ENCODE measurements at regions not wholly inside any gene's neighbourhood (a gene's known extent, or its start where the extent isn't known, plus 50 kb on each side); places are given as distances from the start of the nearest gene placed in this dataset.

GRCh38 chr1:220370041-220370700 lies 97.9 kb upstream of the RAB3GAP2 start:
- TF ChIP-seq SRF (IDR thresholded peaks at IDR 0.05; ENCODE audit: low read depth, low read length) (no peak), CTCF (IDR thresholded peaks at IDR 0.05; ENCODE audit: control extremely low read depth in 1 of 3, insufficient read depth in 1 of 3, low read depth in 1 of 3, low read length in 3 of 3) (no peak), E2F6 (IDR thresholded peaks at IDR 0.05) (no peak), ATF2 (IDR thresholded peaks at IDR 0.05; ENCODE audit: low read length) (no peak), CEBPB (IDR thresholded peaks at IDR 0.05; ENCODE audit: low read depth, low read length) (no peak), TAF1 (IDR thresholded peaks at IDR 0.05; ENCODE audit: low read depth, low read length) (no peak), RAD21 (IDR thresholded peaks at IDR 0.05 in 1 of 2, conservative IDR thresholded peaks at IDR 0.05 in 1 of 2; ENCODE audit: low read depth in 2 of 2, low read length in 2 of 2) (no peak), POLR2AphosphoS5 (IDR thresholded peaks at IDR 0.05; ENCODE audit: low read depth, low read length) (no peak), POLR2A (IDR thresholded peaks at IDR 0.05; ENCODE audit: control extremely low read depth in 1 of 2, low read depth in 2 of 2, low read length in 2 of 2) (no peak), BCL11A (IDR thresholded peaks at IDR 0.05; ENCODE audit: low read depth in 2 of 2, low read length in 2 of 2) (no peak), RFX5 (IDR thresholded peaks at IDR 0.05; ENCODE audit: borderline replicate concordance, low read depth, low read length) (no peak)

Data from H1 (cell line).